ENCODE measurements at regions not wholly inside any gene's neighbourhood (a gene's known extent, or its start where the extent isn't known, plus 50 kb on each side); places are given as distances from the start of the nearest gene placed in this dataset.
"Not testable (repeated sequence)": the region's sequence is repeated elsewhere in the genome, so short reads cannot be mapped to it uniquely, and the experiment has no call there.

DNA sequence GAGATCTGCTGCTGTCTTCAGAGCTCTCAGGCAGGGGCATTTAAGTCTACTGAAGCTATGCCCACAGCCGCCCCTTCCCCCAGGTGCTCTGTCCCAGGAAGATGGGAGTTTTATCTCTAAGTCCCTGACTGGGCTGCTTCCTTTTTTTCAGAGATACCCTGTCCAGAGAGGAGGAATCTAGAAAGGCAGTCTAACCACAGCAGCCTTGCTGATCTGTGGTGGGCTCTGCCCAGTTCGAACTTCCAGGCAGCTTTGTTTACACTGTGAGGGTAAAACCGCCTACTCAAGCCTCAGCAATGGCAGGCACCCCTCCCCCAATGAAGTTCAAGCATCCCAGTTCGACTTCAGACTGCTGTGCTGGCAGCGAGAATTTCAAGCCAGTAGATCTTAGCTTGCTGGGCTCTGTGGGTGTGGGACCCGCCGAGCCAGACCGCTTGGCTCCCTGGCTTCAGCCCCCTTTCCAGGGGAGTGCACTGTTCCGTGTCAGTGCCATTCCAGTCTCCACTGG lies 1639.9 kb upstream of the ADGRL3 start:
- TF ChIP-seq, protein P1, sequence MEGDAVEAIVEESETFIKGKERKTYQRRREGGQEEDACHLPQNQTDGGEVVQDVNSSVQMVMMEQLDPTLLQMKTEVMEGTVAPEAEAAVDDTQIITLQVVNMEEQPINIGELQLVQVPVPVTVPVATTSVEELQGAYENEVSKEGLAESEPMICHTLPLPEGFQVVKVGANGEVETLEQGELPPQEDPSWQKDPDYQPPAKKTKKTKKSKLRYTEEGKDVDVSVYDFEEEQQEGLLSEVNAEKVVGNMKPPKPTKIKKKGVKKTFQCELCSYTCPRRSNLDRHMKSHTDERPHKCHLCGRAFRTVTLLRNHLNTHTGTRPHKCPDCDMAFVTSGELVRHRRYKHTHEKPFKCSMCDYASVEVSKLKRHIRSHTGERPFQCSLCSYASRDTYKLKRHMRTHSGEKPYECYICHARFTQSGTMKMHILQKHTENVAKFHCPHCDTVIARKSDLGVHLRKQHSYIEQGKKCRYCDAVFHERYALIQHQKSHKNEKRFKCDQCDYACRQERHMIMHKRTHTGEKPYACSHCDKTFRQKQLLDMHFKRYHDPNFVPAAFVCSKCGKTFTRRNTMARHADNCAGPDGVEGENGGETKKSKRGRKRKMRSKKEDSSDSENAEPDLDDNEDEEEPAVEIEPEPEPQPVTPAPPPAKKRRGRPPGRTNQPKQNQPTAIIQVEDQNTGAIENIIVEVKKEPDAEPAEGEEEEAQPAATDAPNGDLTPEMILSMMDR (IDR thresholded peaks at IDR 0.05): not testable (repeated sequence)
- not testable (repeated sequence) for TF ChIP-seq EP300, POLR2A (IDR thresholded peaks at IDR 0.05)
